Tibial nerve (tissue), 4 donors: ENCODE measurements at regions not wholly inside any gene's neighbourhood (a gene's known extent, or its start where the extent isn't known, plus 50 kb on each side); places are given as distances from the start of the nearest gene placed in this dataset.

Source experiments
- DNase-seq, 2 donors: peaks; one replicate each; pipeline ENCODE4 v3.0.0-alpha.2; 2019; ENCODE audit warnings: low spot score in 2 of 2
- H3K27ac ChIP-seq, 4 donors: fragments of 200-600 bp; sonication (generic) in 3 of 4; one replicate each; pipeline ENCODE4 v1.5.1; 2017 to 2019; ENCODE audit warnings: mild to moderate bottlenecking in 1 of 4
- H3K27me3 ChIP-seq, 2 donors: fragments of 200-600 bp; sonication (generic) in 1 of 2; one replicate each; pipeline versions ENCODE4 v1.5.1 to v1.6.0; 2017 to 2019
- H3K36me3 ChIP-seq, 3 donors: fragments of 200-600 bp; sonication (generic); one replicate each; pipeline ENCODE4 v1.5.1; 2018 to 2019
- H3K4me1 ChIP-seq, 4 donors: fragments of 200-600 bp; sonication (generic) in 3 of 4; one replicate each; pipeline ENCODE4 v1.5.1; 2017 to 2019
- H3K4me3 ChIP-seq, 4 donors: fragments of 200-600 bp; sonication (generic) in 3 of 4; one replicate each; pipeline ENCODE4 v1.5.1; 2017 to 2019; ENCODE audit warnings: mild to moderate bottlenecking in 1 of 4, moderate library complexity in 1 of 4
- H3K9me3 ChIP-seq, 4 donors: fragments of 200-600 bp; sonication (generic) in 3 of 4; one replicate each; pipeline ENCODE4 v1.5.1; 2017 to 2019
- EP300 ChIP-seq, 2 donors: sonication (generic); formaldehyde crosslinking; IDR thresholded peaks; one replicate each; pipeline ENCODE4 v1.6.1; 2017; ENCODE audit warnings: antibody characterized with exemption in 2 of 2, mild to moderate bottlenecking in 1 of 2
- POLR2A ChIP-seq, 2 donors: fragments of 450-650 bp; IDR thresholded peaks; one replicate each; pipeline ENCODE4 v1.6.1; 2017; ENCODE audit warnings: antibody characterized with exemption in 2 of 2, mild to moderate bottlenecking in 2 of 2, moderate library complexity in 2 of 2
- WGBS, 2 donors: methylation state at CpG; one replicate each; pipeline ENCODE4 v1.1.5; 2018; 5-methylcytosine and 5-hydroxymethylcytosine counted together
- TF ChIP-seq, protein P1 (sequence below), 5 experiments: fragments of 200-600 bp in 3 of 5; fragments of 450-650 bp in 2 of 5; sonication (generic) in 3 of 5; IDR thresholded peaks; one replicate each; pipeline ENCODE4 v1.5.1; 2016 to 2019; ENCODE audit warnings: antibody characterized with exemption in 5 of 5, mild to moderate bottlenecking in 3 of 5, moderate library complexity in 2 of 5

DNA sequence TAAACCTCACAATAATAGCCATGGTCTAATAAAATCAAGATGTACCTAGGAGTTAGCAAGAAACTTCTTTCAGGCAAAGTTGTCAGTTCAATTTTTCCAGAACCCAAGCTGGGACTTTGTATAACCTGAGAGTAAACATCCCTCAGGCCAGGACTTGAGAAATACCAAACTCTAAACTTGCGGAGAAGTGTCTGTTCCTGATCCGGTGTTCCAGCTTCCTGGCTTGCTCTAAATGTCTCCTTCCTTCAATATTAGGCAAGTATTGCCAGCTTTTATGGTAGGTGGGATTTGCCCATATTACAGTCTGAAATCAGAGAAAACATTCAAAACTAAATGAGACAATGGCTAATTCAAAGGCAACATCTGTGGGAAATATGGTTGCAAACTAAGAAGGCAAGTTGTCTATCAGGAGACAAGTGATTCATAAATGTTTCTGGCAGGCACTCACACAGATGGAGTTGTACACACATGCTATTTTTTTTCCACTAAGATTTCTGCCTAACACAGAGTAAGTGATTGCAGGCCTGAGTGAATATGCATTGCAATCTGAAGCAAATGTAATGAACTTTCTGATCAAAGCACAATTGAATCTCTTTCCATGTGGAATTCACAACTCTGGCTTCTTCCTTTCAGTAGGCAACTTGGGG lies 88.3 kb upstream of the COL8A1 start:
- peaks cover 0 to 3% (median 0%) of the 10 kb centered on the region in 4 donors for H3K9me3 ChIP-seq
- peak overlapping the region in 2 of 4 donors; percentile 68 to 75 for H3K27ac ChIP-seq
- 73 to 79% methylated on average over 2 of the region's 2 CpGs for WGBS, 2 donors
- no peaks in the 10 kb centered on the region for H3K36me3 ChIP-seq
- H3K4me1 ChIP-seq: peaks cover 0 to 64% (median 10%) of the 10 kb centered on the region in 4 donors
- TF ChIP-seq EP300 (IDR thresholded peaks at IDR 0.05) (peak in 1 of 2 donors; percentile 39), POLR2A (IDR thresholded peaks at IDR 0.05) (no peak)
- H3K4me3 ChIP-seq: no peak overlapping the region
- no peaks in the 10 kb centered on the region for H3K27me3 ChIP-seq
- peak in 1 of 2 donors; percentile 49 for DNase-seq

DNA sequence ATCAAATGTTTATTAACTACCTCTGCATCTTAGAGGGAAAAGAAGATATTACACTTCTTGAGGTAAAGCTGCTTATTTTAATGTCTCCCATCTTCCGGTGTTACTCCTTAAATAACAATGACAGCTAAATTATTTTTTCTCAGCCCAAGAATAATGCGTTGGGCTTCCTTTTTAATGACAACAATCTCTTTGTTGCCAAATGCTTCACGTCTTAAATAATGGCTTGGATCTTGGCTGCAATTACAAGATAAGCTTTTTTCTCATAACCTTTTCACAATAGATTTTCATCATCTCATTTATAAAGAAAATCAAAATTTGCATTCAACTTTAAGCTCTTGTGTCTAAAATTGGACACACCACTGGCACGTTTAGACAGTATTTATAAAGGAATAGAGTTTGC lies 89.2 kb upstream of the COL8A1 start:
- H3K4me3 ChIP-seq: no peak overlapping the region
- no peak for DNase-seq
- no peaks in the 10 kb centered on the region for H3K27me3 ChIP-seq
- TF ChIP-seq POLR2A (IDR thresholded peaks at IDR 0.05) (no peak), EP300 (IDR thresholded peaks at IDR 0.05) (no peak)
- TF ChIP-seq, protein P1, sequence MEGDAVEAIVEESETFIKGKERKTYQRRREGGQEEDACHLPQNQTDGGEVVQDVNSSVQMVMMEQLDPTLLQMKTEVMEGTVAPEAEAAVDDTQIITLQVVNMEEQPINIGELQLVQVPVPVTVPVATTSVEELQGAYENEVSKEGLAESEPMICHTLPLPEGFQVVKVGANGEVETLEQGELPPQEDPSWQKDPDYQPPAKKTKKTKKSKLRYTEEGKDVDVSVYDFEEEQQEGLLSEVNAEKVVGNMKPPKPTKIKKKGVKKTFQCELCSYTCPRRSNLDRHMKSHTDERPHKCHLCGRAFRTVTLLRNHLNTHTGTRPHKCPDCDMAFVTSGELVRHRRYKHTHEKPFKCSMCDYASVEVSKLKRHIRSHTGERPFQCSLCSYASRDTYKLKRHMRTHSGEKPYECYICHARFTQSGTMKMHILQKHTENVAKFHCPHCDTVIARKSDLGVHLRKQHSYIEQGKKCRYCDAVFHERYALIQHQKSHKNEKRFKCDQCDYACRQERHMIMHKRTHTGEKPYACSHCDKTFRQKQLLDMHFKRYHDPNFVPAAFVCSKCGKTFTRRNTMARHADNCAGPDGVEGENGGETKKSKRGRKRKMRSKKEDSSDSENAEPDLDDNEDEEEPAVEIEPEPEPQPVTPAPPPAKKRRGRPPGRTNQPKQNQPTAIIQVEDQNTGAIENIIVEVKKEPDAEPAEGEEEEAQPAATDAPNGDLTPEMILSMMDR (IDR thresholded peaks at IDR 0.05): no peak
- 19 to 28% methylated on average over 4 of the region's 4 CpGs for WGBS, 2 donors
- H3K4me1 ChIP-seq: peaks cover 0 to 73% (median 14%) of the 10 kb centered on the region in 4 donors
- no peaks in the 10 kb centered on the region for H3K36me3 ChIP-seq
- H3K27ac ChIP-seq: peak overlapping the region in 2 of 4 donors; percentile 23 to 68
- peaks cover 0 to 3% (median 0%) of the 10 kb centered on the region in 4 donors for H3K9me3 ChIP-seq

DNA sequence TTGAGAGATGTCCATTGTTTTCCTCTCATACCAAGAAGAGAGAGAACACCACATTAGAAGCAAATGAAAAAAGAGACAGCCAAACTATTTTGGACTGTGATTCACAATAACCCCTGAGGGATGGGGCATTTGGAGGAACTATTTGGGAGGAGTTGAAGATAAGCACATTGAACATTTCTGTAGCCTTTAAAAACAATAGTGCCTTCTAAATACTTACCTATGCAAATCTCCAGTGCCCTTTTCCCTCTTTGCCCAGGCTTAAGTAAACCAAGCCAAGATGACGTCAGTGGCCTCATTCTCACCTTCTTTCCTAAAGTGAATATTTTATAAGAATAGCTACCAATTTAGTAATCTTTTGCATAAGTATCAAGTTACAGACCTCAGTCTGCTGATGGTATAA lies 89.7 kb upstream of the COL8A1 start:
- peak overlapping the region in 3 of 4 donors; percentile 23 to 68 (median 54) for H3K27ac ChIP-seq
- peaks cover 0 to 78% (median 15%) of the 10 kb centered on the region in 4 donors for H3K4me1 ChIP-seq
- TF ChIP-seq, protein P1 (IDR thresholded peaks at IDR 0.05): no peak
- TF ChIP-seq EP300 (IDR thresholded peaks at IDR 0.05) (no peak), POLR2A (IDR thresholded peaks at IDR 0.05) (no peak)
- H3K9me3 ChIP-seq: peaks cover 0 to 3% (median 0%) of the 10 kb centered on the region in 4 donors
- H3K36me3 ChIP-seq: no peaks in the 10 kb centered on the region
- H3K4me3 ChIP-seq: no peak overlapping the region
- no peaks in the 10 kb centered on the region for H3K27me3 ChIP-seq
- 45 to 63% methylated on average over 1 of the region's 1 CpG for WGBS, 2 donors
- no peak for DNase-seq

DNA sequence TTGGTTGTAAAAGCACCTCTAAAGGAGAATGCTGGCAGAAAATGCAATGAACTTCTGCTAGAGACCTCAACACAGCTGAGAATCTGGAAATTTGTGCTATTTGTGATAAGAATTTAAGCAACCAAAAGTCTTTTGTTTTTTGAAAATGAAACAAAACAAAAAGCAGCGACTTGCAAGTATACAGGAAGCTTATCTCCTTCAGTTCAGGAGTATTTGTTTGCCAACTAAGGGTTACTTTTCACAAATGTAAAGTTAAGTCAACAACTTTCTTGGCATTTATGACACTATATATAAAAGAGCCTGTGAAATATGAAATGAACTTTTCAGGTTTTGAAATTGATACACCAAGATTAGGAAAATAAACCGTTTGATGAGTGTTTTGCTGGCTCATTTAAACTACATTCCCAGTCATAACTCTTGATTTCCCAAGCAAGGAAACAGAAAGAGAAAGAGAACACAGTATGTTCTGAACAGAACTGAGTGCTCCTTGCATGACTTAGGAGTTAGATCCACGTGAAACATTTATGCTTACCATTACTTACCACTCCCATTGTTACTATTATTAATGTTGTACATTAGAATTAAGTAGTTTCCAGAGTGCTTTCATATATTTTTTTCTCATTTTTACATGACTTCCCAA lies 92.3 kb upstream of the COL8A1 start:
- Histone ChIP-seq H3K9me3 (no peaks in the 10 kb centered on the region), H3K4me3 (peak overlapping the region in 2 of 4 donors; percentile 19 to 26), H3K27me3 (no peaks in the 10 kb centered on the region), H3K36me3 (no peaks in the 10 kb centered on the region), H3K27ac (peak overlapping the region in 3 of 4 donors; percentile 21 to 85 (median 68)), H3K4me1 (peaks cover 0 to 69% (median 15%) of the 10 kb centered on the region in 4 donors)
- DNase-seq: no peak
- WGBS, 2 donors: 3 to 6% methylated on average over 3 of the region's 3 CpGs
- TF ChIP-seq EP300 (IDR thresholded peaks at IDR 0.05): peak in 1 of 2 donors; percentile 45
- TF ChIP-seq, protein P1 (IDR thresholded peaks at IDR 0.05): no peak
- no peak for TF ChIP-seq POLR2A (IDR thresholded peaks at IDR 0.05)

DNA sequence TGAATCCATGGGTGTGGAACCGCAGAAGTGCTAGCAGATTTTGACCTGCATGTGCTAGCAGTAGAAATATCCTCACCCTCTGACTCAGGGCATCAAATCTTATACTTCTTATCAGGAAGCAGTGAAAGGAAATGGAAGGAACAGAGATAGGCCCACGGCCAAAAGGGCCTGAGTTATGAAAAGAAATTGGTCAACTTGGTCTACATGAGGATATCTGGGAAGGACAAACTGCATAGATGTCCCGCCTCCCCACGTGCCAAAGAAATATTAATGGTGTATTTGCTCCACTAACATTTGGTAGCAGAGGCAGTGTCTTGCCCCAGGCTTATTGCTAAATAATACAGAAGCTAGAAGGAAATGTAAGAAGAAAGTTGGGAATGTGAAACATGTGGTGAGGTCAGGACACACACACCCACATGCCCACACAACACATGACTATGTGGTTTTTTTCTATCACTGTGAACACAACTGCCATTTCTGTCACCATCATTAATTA lies 93.6 kb upstream of the COL8A1 start:
- no peak overlapping the region for H3K4me3 ChIP-seq
- H3K9me3 ChIP-seq: no peaks in the 10 kb centered on the region
- no peaks in the 10 kb centered on the region for H3K36me3 ChIP-seq
- no peaks in the 10 kb centered on the region for H3K27me3 ChIP-seq
- DNase-seq: peak in 1 of 2 donors; percentile 20
- 41 to 45% methylated on average over 4 of the region's 4 CpGs for WGBS, 2 donors
- peak in 1 of 2 donors; percentile 55 for TF ChIP-seq EP300 (IDR thresholded peaks at IDR 0.05)
- TF ChIP-seq POLR2A (IDR thresholded peaks at IDR 0.05): no peak
- H3K4me1 ChIP-seq: peaks cover 0 to 57% (median 13%) of the 10 kb centered on the region in 4 donors
- H3K27ac ChIP-seq: peak overlapping the region in 2 of 4 donors; percentile 68 to 85

DNA sequence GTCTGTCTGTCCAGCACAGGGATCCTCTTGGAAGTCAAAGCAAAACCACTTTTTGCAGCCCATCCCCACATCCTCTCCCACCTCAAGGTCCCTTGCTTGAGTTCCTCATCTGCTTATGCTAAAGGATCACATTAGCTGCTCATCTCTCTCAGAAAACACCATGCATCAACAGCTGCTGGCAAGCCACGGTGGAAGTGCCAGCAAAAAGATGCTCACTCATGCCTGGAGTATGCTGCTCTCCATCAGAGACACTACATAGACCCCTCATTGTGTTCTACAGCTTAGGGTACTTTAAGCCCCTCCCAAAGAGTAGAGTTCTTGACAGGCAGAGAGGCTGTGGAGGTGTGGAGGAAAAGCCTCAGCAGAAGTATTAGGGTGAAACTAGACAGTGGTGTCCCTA lies 94.6 kb upstream of the COL8A1 start:
- H3K36me3 ChIP-seq: no peaks in the 10 kb centered on the region
- no peaks in the 10 kb centered on the region for H3K9me3 ChIP-seq
- H3K4me3 ChIP-seq: no peak overlapping the region
- peak overlapping the region in 1 of 4 donors; percentile 68 for H3K27ac ChIP-seq
- no peaks in the 10 kb centered on the region for H3K27me3 ChIP-seq
- H3K4me1 ChIP-seq: peaks cover 0 to 47% (median 10%) of the 10 kb centered on the region in 4 donors
- 0 to 47% methylated on average over 1 of the region's 1 CpG for WGBS, 2 donors
- no peak for TF ChIP-seq EP300 (IDR thresholded peaks at IDR 0.05)
- no peak for TF ChIP-seq POLR2A (IDR thresholded peaks at IDR 0.05)
- TF ChIP-seq, protein P1 (IDR thresholded peaks at IDR 0.05): no peak
- DNase-seq: no peak
